ENCODE measurements at regions not wholly inside any gene's neighbourhood (a gene's known extent, or its start where the extent isn't known, plus 50 kb on each side); places are given as distances from the start of the nearest gene placed in this dataset.
A peak's percentile ranks its signal among the peaks of the same experiment; 100 is the strongest.
"Not testable (repeated sequence)": the region's sequence is repeated elsewhere in the genome, so short reads cannot be mapped to it uniquely, and the experiment has no call there.

- not testable (repeated sequence) for DNase-seq
Measured at GRCh38 chr5:34189246-34189645, 146.2 kb upstream of the C1QTNF3 start.

GRCh38 chr5:34189752-34190411 is 146.9 kb upstream of the C1QTNF3 start:
- DNase-seq: peak; percentile 1

GRCh38 chr5:34190466-34190865 is 147.5 kb upstream of the C1QTNF3 start:
- DNase-seq: peak; percentile 13

- peak; percentile 19 for DNase-seq
Measured at GRCh38 chr5:34191279-34191744, 148.3 kb upstream of the C1QTNF3 start.

- DNase-seq: peak; percentile 68
Measured at GRCh38 chr5:34192064-34192922, 149.3 kb upstream of the C1QTNF3 start.

GRCh38 chr5:34192923-34193262 is 149.9 kb upstream of the C1QTNF3 start:
- not testable (repeated sequence) for DNase-seq

- not testable (repeated sequence) for DNase-seq
Measured at GRCh38 chr5:34193297-34193696, 150.3 kb upstream of the C1QTNF3 start.

GRCh38 chr5:34193804-34194203 is 150.8 kb upstream of the C1QTNF3 start:
- peak; percentile 64 for DNase-seq

- DNase-seq: not testable (repeated sequence)
Measured at GRCh38 chr5:34196091-34196490, 153.1 kb upstream of the C1QTNF3 start.

GRCh38 chr5:34205347-34205746 is 162.3 kb upstream of the C1QTNF3 start:
- not testable (repeated sequence) for DNase-seq

GRCh38 chr5:34217386-34217785 is 174.4 kb upstream of the C1QTNF3 start:
- not testable (repeated sequence) for DNase-seq

- DNase-seq: not testable (repeated sequence)
Measured at GRCh38 chr5:34221329-34222073, 178.5 kb upstream of the C1QTNF3 start.

- DNase-seq: not testable (repeated sequence)
Measured at GRCh38 chr5:34223158-34223557, 180.1 kb upstream of the C1QTNF3 start.

GRCh38 chr5:34230402-34230801 is 187.4 kb upstream of the C1QTNF3 start:
- DNase-seq: not testable (repeated sequence)

- DNase-seq: not testable (repeated sequence)
Measured at GRCh38 chr5:34243802-34244201, 200.8 kb upstream of the C1QTNF3 start.

GRCh38 chr5:34244281-34245031 is 201.4 kb upstream of the C1QTNF3 start:
- peak; percentile 58 for DNase-seq

- DNase-seq: not testable (repeated sequence)
Measured at GRCh38 chr5:34245032-34245394, 202.0 kb upstream of the C1QTNF3 start.

GRCh38 chr5:34245813-34246212 is 202.8 kb upstream of the C1QTNF3 start:
- peak; percentile 5 for DNase-seq

- DNase-seq: not testable (repeated sequence)
Measured at GRCh38 chr5:34258598-34258997, 215.6 kb upstream of the C1QTNF3 start.

- DNase-seq: not testable (repeated sequence)
Measured at GRCh38 chr5:34261020-34261419, 218.0 kb upstream of the C1QTNF3 start.

GRCh38 chr5:34266151-34266550 is 223.1 kb upstream of the C1QTNF3 start:
- not testable (repeated sequence) for DNase-seq

- not testable (repeated sequence) for DNase-seq
Measured at GRCh38 chr5:34296759-34297158, 253.7 kb upstream of the C1QTNF3 start.

All from tongue (tissue), 1 donor.